Gastrocnemius medialis (tissue), 4 donors: ENCODE measurements at regions not wholly inside any gene's neighbourhood (a gene's known extent, or its start where the extent isn't known, plus 50 kb on each side); places are given as distances from the start of the nearest gene placed in this dataset.
"Not testable (repeated sequence)": the region's sequence is repeated elsewhere in the genome, so short reads cannot be mapped to it uniquely, and the experiment has no call there.

Experiments used
- ATAC-seq, 2 donors: fragments of 150-250 bp; one replicate each; pipeline ENCODE4 v1.9.1; 2016
- DNase-seq, 2 donors: peaks; one replicate each; pipeline ENCODE4 v3.0.0-alpha.2; 2019
- H3K27ac ChIP-seq, 4 donors: fragments of 200-600 bp; sonication (generic); 1 replicate in 1 of 4; 2 replicates in 3 of 4; pipeline ENCODE4 v1.5.1; 2016 to 2018; ENCODE audit warnings: mild to moderate bottlenecking in 2 of 4, moderate library complexity in 1 of 4
- H3K27me3 ChIP-seq, 3 donors: fragments of 200-600 bp; sonication (generic) in 2 of 3; 1 replicate in 1 of 3; 2 replicates in 2 of 3; pipeline versions ENCODE4 v1.5.1 to v1.6.0; 2016 to 2019; ENCODE audit warnings: mild to moderate bottlenecking in 1 of 3, moderate library complexity in 1 of 3
- H3K36me3 ChIP-seq, 2 donors: fragments of 200-600 bp; sonication (generic) in 1 of 2; one replicate each; pipeline ENCODE4 v1.5.1; 2017 to 2018
- H3K4me1 ChIP-seq, 2 donors: fragments of 200-600 bp; sonication (generic) in 1 of 2; one replicate each; pipeline ENCODE4 v1.5.1; 2016 to 2017; ENCODE audit warnings: mild to moderate bottlenecking in 2 of 2
- H3K4me3 ChIP-seq, 4 donors: fragments of 200-600 bp; sonication (generic) in 3 of 4; 1 replicate in 1 of 4; 2 replicates in 3 of 4; pipeline ENCODE4 v1.5.1; 2016 to 2019; ENCODE audit warnings: mild to moderate bottlenecking in 2 of 4
- H3K9me3 ChIP-seq, 3 donors: fragments of 200-600 bp; sonication (generic) in 2 of 3; 1 replicate in 1 of 3; 2 replicates in 2 of 3; pipeline ENCODE4 v1.5.1; 2016 to 2019
- in situ Hi-C, 4 donors: fragments of 200-750 bp; cut with MboI; loops; one replicate each; pipeline versions ENCODE4 v1.15.0 to v1.8.0; 2017; ENCODE audit warnings: low sequenced_read_pairs in 4 of 4
- intact Hi-C: fragments of 100-400 bp; cut with DNase I; formaldehyde crosslinking; loops from one replicate; pipeline ENCODE4 v1.15.1; 2023; ENCODE audit warnings: low total_unique reads

DNA sequence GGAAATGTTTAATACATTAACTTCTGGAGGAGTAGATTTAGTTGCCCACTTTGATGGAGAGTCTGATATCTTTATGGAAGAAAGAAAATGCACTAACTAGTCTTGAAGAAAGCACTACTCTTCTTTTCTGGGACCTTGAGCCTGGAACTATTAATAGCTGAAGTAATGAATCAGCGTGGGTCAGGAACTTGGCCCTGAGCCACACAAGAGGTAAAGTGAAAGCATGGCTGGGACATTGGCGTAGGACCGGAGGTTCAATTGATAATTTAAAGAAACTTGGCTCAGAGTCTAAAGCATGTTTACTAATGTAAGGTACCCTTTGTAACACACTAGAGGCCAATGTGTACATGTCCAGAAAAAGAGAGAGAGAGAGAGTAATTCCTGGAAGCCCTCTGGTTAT, 195.5 kb downstream of the CDY1B start:
- H3K27me3 ChIP-seq, H3K9me3 ChIP-seq, in situ Hi-C loops, H3K4me3 ChIP-seq, intact Hi-C loops, H3K27ac ChIP-seq, DNase-seq, H3K4me1 ChIP-seq, H3K36me3 ChIP-seq: not testable (repeated sequence)
- ATAC-seq: peak; percentile 60 to 72

DNA sequence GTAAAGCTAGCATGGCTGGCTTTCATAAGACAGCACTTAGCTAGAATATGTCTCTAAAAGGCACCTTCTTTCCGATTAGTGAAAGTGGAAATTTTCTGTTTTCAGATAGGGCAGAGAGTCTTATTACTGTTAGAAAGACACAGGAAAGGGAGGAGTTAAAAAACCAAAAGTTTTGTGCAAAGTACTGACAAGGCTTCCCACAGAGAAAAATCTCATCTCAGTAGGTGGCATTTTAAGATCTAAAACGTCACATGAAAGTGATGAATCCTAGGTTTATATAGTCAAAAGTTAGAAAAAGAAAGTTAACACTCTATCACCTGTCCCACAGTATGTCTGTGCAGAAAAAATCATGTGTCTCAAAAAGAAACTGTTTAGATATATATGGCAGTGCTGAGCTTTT, 197.0 kb downstream of the CDY1B start:
- ATAC-seq, H3K27me3 ChIP-seq, DNase-seq, H3K4me3 ChIP-seq, H3K36me3 ChIP-seq, intact Hi-C loops, H3K27ac ChIP-seq, in situ Hi-C loops, H3K9me3 ChIP-seq, H3K4me1 ChIP-seq: not testable (repeated sequence)

DNA sequence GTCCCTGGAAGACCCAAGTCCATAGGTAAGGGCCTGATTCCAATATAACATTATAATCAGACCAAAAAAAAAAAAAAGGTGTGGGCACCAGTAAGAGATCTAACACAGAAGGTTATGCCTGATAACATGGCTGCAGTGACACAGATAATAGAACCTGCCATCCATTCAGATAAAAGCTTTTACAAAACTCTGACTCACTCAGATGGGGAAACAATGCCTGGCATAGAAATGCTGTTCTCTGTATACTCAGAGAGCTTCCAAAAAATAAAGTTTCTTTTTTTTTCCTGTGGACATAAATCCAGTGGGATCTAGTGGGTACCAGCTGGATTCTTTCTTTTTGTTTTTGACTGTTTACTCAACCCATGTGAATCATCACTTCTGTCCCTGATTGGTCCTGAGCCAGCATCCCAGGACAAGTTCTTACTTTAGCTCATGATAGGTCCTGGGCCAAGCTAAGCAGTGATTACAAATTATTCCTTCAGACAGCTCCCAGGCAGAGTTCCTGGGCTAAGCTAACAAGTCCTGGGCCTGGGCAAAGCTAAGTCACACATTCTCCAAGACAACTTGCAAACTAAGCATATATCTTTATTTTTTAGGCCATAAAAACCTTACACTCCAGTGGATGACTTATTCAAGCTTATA, 199.9 kb downstream of the CDY1B start:
- H3K4me3 ChIP-seq, H3K36me3 ChIP-seq, H3K27ac ChIP-seq, in situ Hi-C loops, H3K9me3 ChIP-seq, H3K4me1 ChIP-seq, intact Hi-C loops, DNase-seq, H3K27me3 ChIP-seq: not testable (repeated sequence)
- peak; percentile 92 to 96 for ATAC-seq

DNA sequence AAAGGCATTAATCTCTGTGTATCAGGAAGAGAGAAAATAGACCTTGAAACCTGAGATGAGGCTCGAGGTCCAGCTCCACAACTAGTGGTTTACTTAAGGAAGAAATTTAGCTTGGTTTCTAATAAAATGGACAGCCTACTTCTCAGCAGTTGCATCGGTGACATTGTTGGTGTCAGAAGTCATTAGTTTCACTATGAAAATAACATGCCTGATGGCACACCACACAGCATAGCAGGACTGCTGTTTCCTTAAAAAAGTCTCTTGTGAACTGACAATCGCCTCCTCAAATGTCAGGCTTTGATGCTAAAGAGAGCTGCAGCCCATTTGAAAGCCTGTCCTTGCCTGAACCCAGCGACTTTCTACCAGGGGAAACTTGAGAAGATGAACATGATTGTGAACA, 204.1 kb downstream of the CDY1B start:
- H3K4me3 ChIP-seq, in situ Hi-C loops, intact Hi-C loops, H3K4me1 ChIP-seq, H3K27me3 ChIP-seq, H3K27ac ChIP-seq, H3K9me3 ChIP-seq, H3K36me3 ChIP-seq, DNase-seq: not testable (repeated sequence)
- ATAC-seq: peak; percentile 32 to 43

DNA sequence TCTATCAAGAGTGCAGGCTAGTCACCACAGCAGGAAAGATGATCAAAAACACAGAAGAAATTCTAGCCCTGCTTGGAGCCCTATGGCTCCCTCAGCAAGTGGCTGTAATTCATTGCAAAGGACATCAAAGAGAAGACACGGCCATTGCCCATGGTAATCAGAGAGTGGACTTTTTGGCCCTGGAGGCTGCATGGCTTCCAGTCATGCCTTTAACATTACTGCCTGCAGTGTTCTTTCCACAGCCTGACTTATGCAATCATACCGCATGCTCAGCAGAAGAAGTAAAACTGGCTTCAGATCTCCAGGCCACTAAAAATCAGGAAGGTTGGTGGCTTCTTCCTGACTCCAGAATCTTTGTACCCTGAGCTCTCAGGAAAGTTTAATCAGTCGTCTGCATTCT, 218.1 kb downstream of the CDY1B start:
- DNase-seq, H3K27me3 ChIP-seq, H3K27ac ChIP-seq, H3K9me3 ChIP-seq, in situ Hi-C loops, H3K4me3 ChIP-seq, H3K4me1 ChIP-seq, H3K36me3 ChIP-seq, intact Hi-C loops: not testable (repeated sequence)
- peak; percentile 65 to 82 for ATAC-seq

DNA sequence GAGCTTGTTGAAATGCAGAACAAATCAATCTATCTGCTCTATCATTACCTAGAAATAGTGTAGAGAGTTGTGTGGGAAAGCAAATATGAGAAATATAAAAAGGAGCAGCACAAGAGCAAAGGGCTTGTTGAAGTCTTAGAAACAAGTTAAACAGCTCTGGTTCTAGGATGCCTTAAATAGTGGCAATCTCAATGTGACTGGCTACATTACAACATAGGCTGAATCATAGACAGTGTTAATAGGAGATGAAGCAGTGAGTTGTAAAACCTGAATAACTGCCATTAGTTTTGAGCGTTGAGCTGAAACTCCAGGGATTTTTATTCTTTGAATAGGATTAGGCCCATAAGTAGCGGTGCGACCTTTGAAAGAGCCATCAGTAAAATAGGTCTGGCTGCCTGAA, 225.9 kb downstream of the CDY1B start:
- H3K27ac ChIP-seq, intact Hi-C loops, H3K9me3 ChIP-seq, H3K36me3 ChIP-seq, ATAC-seq, H3K27me3 ChIP-seq, DNase-seq, H3K4me3 ChIP-seq, in situ Hi-C loops, H3K4me1 ChIP-seq: not testable (repeated sequence)

DNA sequence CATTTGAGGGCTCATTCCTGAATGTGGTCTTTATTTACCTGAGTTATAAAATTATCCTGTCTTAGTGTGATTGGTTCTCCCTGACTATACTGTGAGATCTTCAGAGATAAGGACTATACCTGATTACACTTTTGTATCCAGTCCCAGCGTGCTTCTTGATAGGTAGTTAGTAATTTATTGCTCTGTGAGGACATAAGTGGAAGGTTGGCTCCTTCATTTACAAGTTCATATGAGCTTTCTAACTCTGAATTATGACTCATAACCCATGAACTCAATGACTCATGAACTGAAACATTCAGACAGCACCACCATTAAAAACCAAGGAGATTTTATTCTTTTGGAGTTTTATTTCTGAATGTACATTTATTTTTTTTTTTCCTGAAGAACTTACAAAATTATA, 257.1 kb downstream of the CDY1B start:
- peak in 1 of 2 donors; percentile 73 for ATAC-seq
- H3K4me1 ChIP-seq, H3K27me3 ChIP-seq, H3K36me3 ChIP-seq, DNase-seq, H3K9me3 ChIP-seq, H3K4me3 ChIP-seq, in situ Hi-C loops, intact Hi-C loops, H3K27ac ChIP-seq: not testable (repeated sequence)

DNA sequence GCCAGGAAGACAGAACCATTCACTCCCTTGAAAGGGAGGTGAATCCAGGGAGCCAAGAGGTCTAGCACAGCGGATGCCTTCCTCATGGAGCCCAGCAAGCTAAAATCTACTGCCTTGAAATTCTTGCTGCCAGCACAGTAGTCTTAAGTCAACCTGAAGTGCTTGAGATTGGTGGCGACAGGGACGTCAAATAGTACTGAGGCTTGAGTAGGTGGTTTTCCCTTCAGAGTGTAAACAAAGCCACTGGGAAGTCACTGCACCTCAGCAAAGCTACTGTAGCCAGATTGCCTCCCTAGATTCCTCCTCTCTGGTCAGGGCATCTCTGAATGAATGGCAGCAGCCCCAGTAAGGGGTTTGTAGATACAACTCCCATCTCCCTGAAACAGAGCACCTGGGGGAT, 299.1 kb downstream of the CDY1B start:
- ATAC-seq, H3K4me1 ChIP-seq, H3K27ac ChIP-seq, H3K27me3 ChIP-seq, in situ Hi-C loops, intact Hi-C loops, H3K9me3 ChIP-seq, DNase-seq, H3K4me3 ChIP-seq, H3K36me3 ChIP-seq: not testable (repeated sequence)
